ENCODE measurements at regions not wholly inside any gene's neighbourhood (a gene's known extent, or its start where the extent isn't known, plus 50 kb on each side); places are given as distances from the start of the nearest gene placed in this dataset.

DNA sequence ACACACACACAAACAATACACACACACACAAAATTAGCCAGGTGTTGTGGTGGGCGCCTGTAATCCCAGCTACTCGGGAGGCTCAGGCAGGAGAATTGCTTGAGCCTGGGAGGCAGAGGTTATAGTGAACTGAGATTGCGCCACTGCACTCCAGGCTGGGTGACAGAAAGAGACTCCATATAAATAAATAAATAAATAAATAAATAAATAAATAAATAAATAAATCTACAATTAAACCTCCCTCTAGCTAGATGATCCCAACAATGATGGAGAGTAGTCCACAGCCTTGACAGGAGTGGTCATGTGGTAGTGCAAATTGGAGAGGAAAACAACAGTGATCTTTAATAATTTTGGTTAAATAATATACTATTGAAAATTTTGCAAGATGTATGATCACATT lies 1739.0 kb upstream of the C9orf72 start:
- no CpG with 5 or more reads among the region's 3 CpGs for WGBS (ENCODE audit: extremely low coverage, insufficient coverage, insufficient read length)
- no peaks in the 10 kb centered on the region for H3K36me3 ChIP-seq (ENCODE audit: control insufficient read depth in 1 of 2, insufficient read depth in 2 of 2, low read length in 2 of 2)
- no peak overlapping the region for H3K14ac ChIP-seq (ENCODE audit: low read length)

DNA sequence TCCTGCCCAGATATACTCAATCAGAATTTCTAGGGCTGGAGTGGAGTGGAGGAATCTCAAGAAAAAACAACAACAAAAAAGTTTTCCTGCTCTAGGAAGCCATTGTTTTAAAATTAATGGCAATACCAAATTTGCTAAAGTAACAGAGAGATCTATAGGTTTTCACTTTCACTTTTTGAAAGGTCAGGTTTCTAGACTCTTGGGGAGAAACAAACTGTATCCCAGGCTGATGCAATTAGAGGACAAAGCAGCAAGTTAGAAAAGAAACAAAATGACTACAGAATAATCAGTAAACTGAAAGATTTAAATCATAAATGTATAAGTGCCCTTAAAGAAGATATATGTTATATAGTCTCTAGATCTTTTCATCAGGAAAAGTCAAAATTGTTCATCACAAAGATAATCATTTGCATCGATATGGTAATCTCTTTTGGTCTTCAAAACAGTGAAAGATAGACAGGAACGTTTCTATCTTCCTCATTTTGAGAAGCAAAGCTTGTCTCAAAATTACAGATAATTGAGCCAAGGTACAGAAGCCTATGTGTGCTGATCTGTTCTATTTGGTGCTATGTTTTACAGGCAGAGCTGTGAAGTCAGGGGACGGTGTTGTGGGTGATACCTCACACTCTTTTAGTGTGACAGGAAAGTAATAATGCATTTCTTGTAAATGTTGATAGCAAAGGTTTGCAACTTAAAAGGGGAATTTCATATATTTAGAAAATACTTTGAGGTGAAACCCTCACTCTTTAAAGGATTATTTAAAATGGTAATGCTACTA lies 1746.6 kb upstream of the C9orf72 start:
- H3K79me1 ChIP-seq (ENCODE audit: low read length), result no peaks in the 10 kb centered on the region
- WGBS (ENCODE audit: extremely low coverage, insufficient coverage, insufficient read length), result no CpG with 5 or more reads among the region's 3 CpGs
- H3K36me3 ChIP-seq (ENCODE audit: control insufficient read depth in 1 of 2, insufficient read depth in 2 of 2, low read length in 2 of 2), result no peaks in the 10 kb centered on the region

More for the DNA sequence above, 1739.0 kb upstream of the C9orf72 start:
- H3K27ac ChIP-seq (ENCODE audit: low read depth, low read length), result no peak overlapping the region
- H4K12ac ChIP-seq (ENCODE audit: low read depth, low read length), result no peak overlapping the region
- no peak overlapping the region for H2AFZ ChIP-seq (ENCODE audit: insufficient read depth, low read length, poor library complexity)
- no peak overlapping the region for H3K18ac ChIP-seq (ENCODE audit: low read length)
- no peak overlapping the region for H3K23ac ChIP-seq (ENCODE audit: low read length)
- no peak overlapping the region for H2BK5ac ChIP-seq (ENCODE audit: low read depth, low read length, poor library complexity)
- H4K8ac ChIP-seq (ENCODE audit: low read depth, low read length), result no peak overlapping the region
- no peaks in the 10 kb centered on the region for H3K79me2 ChIP-seq (ENCODE audit: control insufficient read depth, insufficient read depth, low read length, poor library complexity)
- no peak overlapping the region for H2BK120ac ChIP-seq (ENCODE audit: insufficient read depth, low read length, poor library complexity)
- DNase-seq, result no peak
- H3K9ac ChIP-seq (ENCODE audit: low read length), result no peak overlapping the region
- H3K9me3 ChIP-seq (ENCODE audit: insufficient read depth, low read depth, low read length), result no peaks in the 10 kb centered on the region
- no peaks in the 10 kb centered on the region for H3K4me1 ChIP-seq (ENCODE audit: control insufficient read depth in 1 of 2, insufficient read depth in 2 of 2, low read length in 2 of 2)
- H3K27me3 ChIP-seq (ENCODE audit: insufficient read depth, low read length), result no peaks in the 10 kb centered on the region
- no peak overlapping the region for H3K4ac ChIP-seq (ENCODE audit: low read depth, low read length)
- no peak overlapping the region for H2BK12ac ChIP-seq (ENCODE audit: low read length)
- no peak overlapping the region for H4K91ac ChIP-seq (ENCODE audit: low read depth, low read length)
- H3K4me2 ChIP-seq (ENCODE audit: low read length), result no peak overlapping the region
- no peak overlapping the region for H3K4me3 ChIP-seq (ENCODE audit: low read depth, low read length)
- no peaks in the 10 kb centered on the region for H3K79me1 ChIP-seq (ENCODE audit: low read length)
- no peak overlapping the region for H2AK5ac ChIP-seq (ENCODE audit: low read length)

DNA sequence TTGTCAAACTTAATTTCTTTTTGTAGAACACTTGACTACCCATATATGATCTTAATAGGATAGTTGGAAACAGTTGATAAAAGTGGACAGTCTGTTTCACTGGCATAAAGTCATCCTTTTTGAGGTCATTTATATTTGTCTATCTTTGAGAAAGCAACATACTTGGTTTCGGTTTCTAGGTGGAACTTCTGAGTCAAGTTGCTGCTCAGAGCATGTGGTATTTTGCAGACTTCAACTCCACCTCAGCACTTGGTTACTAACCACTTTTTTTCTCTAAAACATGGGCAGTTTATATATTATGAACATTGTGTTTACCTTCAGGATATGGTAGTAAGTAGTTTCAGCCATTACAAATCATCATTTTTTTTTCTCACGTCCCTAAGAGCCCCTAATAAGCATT lies 1749.0 kb upstream of the C9orf72 start:
- Histone ChIP-seq H3K4me1 (ENCODE audit: control insufficient read depth in 1 of 2, insufficient read depth in 2 of 2, low read length in 2 of 2) (no peaks in the 10 kb centered on the region), H3K79me2 (ENCODE audit: control insufficient read depth, insufficient read depth, low read length, poor library complexity) (no peaks in the 10 kb centered on the region), H3K27me3 (ENCODE audit: insufficient read depth, low read length) (no peaks in the 10 kb centered on the region), H4K12ac (ENCODE audit: low read depth, low read length) (no peak overlapping the region), H3K36me3 (ENCODE audit: control insufficient read depth in 1 of 2, insufficient read depth in 2 of 2, low read length in 2 of 2) (no peaks in the 10 kb centered on the region), H4K91ac (ENCODE audit: low read depth, low read length) (no peak overlapping the region), H3K4ac (ENCODE audit: low read depth, low read length) (no peak overlapping the region), H3K9ac (ENCODE audit: low read length) (no peak overlapping the region), H3K23ac (ENCODE audit: low read length) (no peak overlapping the region), H2BK5ac (ENCODE audit: low read depth, low read length, poor library complexity) (no peak overlapping the region), H3K4me3 (ENCODE audit: low read depth, low read length) (no peak overlapping the region), H3K4me2 (ENCODE audit: low read length) (no peak overlapping the region), H2AFZ (ENCODE audit: insufficient read depth, low read length, poor library complexity) (no peak overlapping the region), H3K9me3 (ENCODE audit: insufficient read depth, low read depth, low read length) (no peaks in the 10 kb centered on the region), H2BK12ac (ENCODE audit: low read length) (no peak overlapping the region), H4K8ac (ENCODE audit: low read depth, low read length) (no peak overlapping the region), H3K18ac (ENCODE audit: low read length) (no peak overlapping the region), H3K79me1 (ENCODE audit: low read length) (no peaks in the 10 kb centered on the region), H2AK5ac (ENCODE audit: low read length) (no peak overlapping the region), H2BK120ac (ENCODE audit: insufficient read depth, low read length, poor library complexity) (no peak overlapping the region), H3K14ac (ENCODE audit: low read length) (no peak overlapping the region), H3K27ac (ENCODE audit: low read depth, low read length) (no peak overlapping the region)
- WGBS (ENCODE audit: extremely low coverage, insufficient coverage, insufficient read length), result no CpG with 5 or more reads among the region's 2 CpGs
- no peak for DNase-seq

More for the DNA sequence above, 1746.6 kb upstream of the C9orf72 start:
- H2BK5ac ChIP-seq (ENCODE audit: low read depth, low read length, poor library complexity), result no peak overlapping the region
- no peak overlapping the region for H3K23ac ChIP-seq (ENCODE audit: low read length)
- H4K91ac ChIP-seq (ENCODE audit: low read depth, low read length), result no peak overlapping the region
- H3K9ac ChIP-seq (ENCODE audit: low read length), result no peak overlapping the region
- H2AFZ ChIP-seq (ENCODE audit: insufficient read depth, low read length, poor library complexity), result no peak overlapping the region
- H2AK5ac ChIP-seq (ENCODE audit: low read length), result no peak overlapping the region
- H4K12ac ChIP-seq (ENCODE audit: low read depth, low read length), result no peak overlapping the region
- H2BK120ac ChIP-seq (ENCODE audit: insufficient read depth, low read length, poor library complexity), result no peak overlapping the region
- no peak overlapping the region for H3K4ac ChIP-seq (ENCODE audit: low read depth, low read length)
- no peaks in the 10 kb centered on the region for H3K9me3 ChIP-seq (ENCODE audit: insufficient read depth, low read depth, low read length)
- H3K4me2 ChIP-seq (ENCODE audit: low read length), result no peak overlapping the region
- H3K27ac ChIP-seq (ENCODE audit: low read depth, low read length), result no peak overlapping the region
- H3K4me1 ChIP-seq (ENCODE audit: control insufficient read depth in 1 of 2, insufficient read depth in 2 of 2, low read length in 2 of 2), result no peaks in the 10 kb centered on the region
- H4K8ac ChIP-seq (ENCODE audit: low read depth, low read length), result no peak overlapping the region
- H3K14ac ChIP-seq (ENCODE audit: low read length), result no peak overlapping the region
- no peaks in the 10 kb centered on the region for H3K27me3 ChIP-seq (ENCODE audit: insufficient read depth, low read length)
- H2BK12ac ChIP-seq (ENCODE audit: low read length), result no peak overlapping the region
- no peaks in the 10 kb centered on the region for H3K79me2 ChIP-seq (ENCODE audit: control insufficient read depth, insufficient read depth, low read length, poor library complexity)
- H3K18ac ChIP-seq (ENCODE audit: low read length), result no peak overlapping the region
- DNase-seq, result no peak
- H3K4me3 ChIP-seq (ENCODE audit: low read depth, low read length), result no peak overlapping the region

DNA sequence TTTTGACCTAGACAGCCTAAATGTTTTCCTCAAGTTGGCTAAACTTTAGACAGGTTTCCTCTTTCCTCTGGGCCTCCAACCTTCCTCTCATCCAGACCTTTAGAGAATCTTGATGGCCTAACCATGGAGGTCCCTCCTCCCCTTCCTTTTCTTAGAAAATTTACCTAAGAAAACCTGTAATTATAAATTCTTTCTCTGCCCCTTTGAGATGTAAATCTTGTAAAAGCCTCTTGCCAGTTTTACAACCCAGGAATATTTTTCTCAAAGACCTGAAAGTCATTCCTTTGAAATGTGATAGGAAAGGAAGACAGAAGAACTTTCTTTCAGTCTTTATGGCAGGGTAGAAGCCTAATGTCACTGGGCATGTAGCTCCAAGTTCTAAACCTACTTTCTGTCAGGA lies 1752.6 kb upstream of the C9orf72 start:
- DNase-seq, result no peak
- H3K4me3 ChIP-seq (ENCODE audit: low read depth, low read length), result no peak overlapping the region
- no peak overlapping the region for H3K4ac ChIP-seq (ENCODE audit: low read depth, low read length)
- no peak overlapping the region for H3K4me2 ChIP-seq (ENCODE audit: low read length)
- no peak overlapping the region for H3K27ac ChIP-seq (ENCODE audit: low read depth, low read length)
- H3K79me1 ChIP-seq (ENCODE audit: low read length), result no peaks in the 10 kb centered on the region
- H2AFZ ChIP-seq (ENCODE audit: insufficient read depth, low read length, poor library complexity), result no peak overlapping the region
- no peak overlapping the region for H2AK5ac ChIP-seq (ENCODE audit: low read length)
- no peaks in the 10 kb centered on the region for H3K27me3 ChIP-seq (ENCODE audit: insufficient read depth, low read length)
- no peaks in the 10 kb centered on the region for H3K79me2 ChIP-seq (ENCODE audit: control insufficient read depth, insufficient read depth, low read length, poor library complexity)
- no peaks in the 10 kb centered on the region for H3K36me3 ChIP-seq (ENCODE audit: control insufficient read depth in 1 of 2, insufficient read depth in 2 of 2, low read length in 2 of 2)
- no peak overlapping the region for H4K91ac ChIP-seq (ENCODE audit: low read depth, low read length)
- no peak overlapping the region for H4K8ac ChIP-seq (ENCODE audit: low read depth, low read length)
- H3K18ac ChIP-seq (ENCODE audit: low read length), result no peak overlapping the region
- no peaks in the 10 kb centered on the region for H3K4me1 ChIP-seq (ENCODE audit: control insufficient read depth in 1 of 2, insufficient read depth in 2 of 2, low read length in 2 of 2)
- H2BK12ac ChIP-seq (ENCODE audit: low read length), result no peak overlapping the region
- H2BK5ac ChIP-seq (ENCODE audit: low read depth, low read length, poor library complexity), result no peak overlapping the region
- no peaks in the 10 kb centered on the region for H3K9me3 ChIP-seq (ENCODE audit: insufficient read depth, low read depth, low read length)
- no peak overlapping the region for H2BK120ac ChIP-seq (ENCODE audit: insufficient read depth, low read length, poor library complexity)
- no peak overlapping the region for H3K23ac ChIP-seq (ENCODE audit: low read length)
- H3K9ac ChIP-seq (ENCODE audit: low read length), result no peak overlapping the region
- no peak overlapping the region for H4K12ac ChIP-seq (ENCODE audit: low read depth, low read length)
- no peak overlapping the region for H3K14ac ChIP-seq (ENCODE audit: low read length)
